ENCODE measurements at regions not wholly inside any gene's neighbourhood (a gene's known extent, or its start where the extent isn't known, plus 50 kb on each side); places are given as distances from the start of the nearest gene placed in this dataset.
A peak's percentile ranks its signal among the peaks of the same experiment; 100 is the strongest.

DNA sequence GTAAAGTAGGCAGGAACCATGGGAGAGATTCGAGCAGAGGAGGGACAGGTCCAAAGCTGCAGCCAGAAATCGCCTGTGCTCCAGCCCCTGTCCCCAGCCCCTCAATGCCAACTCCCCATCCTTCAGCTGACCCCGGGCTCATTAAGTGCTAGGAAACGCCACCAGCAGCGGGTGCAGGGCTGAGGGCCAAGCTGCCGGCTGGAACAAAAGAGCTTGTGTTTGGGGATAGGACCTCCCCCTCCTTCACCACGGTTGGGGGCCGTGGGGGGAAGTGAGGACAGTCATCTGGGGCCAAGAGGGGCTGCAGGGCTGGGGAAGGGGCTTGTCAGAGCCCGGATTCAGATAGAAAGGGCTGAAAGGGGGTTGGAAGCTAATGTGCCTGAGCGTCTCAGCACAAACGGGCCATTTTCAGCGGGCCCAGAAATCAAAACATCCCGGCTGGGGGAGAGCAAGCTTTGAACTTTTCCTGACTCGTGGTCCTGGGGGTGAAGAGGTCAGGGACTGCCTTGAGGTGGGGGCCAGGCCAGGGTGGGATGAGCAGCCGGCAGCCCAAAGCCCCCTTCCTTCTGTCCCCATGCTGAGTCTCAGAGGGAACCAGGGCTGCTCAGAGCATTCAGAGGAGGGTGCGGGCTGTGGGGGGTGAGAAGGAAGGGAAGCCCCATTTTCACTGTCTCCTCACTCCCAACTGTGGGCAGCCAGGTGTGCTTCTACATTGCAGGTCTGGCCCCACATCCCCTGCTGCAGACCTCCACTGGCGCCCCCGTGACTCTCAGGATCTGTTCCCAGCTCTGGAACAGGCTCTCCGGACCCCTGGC, 69.4 kb upstream of the DAB2IP start:
- ATAC-seq (peak; percentile 65), FAIRE-seq (no peak), DNase-seq (ENCODE audit: low spot score) (no peak)
- Histone ChIP-seq H2AFZ (ENCODE audit: low read length) (no peak overlapping the region), H3K4me2 (ENCODE audit: low read depth, low read length) (peak overlapping the region; percentile 83), H3K36me3 (replicated peaks in 1 of 2; ENCODE audit: control insufficient read depth in 1 of 2, insufficient read depth in 2 of 2, low read length in 2 of 2) (no peaks in the 10 kb centered on the region), H3K79me2 (ENCODE audit: insufficient read depth, low read length) (no peaks in the 10 kb centered on the region), H3K27me3 (ENCODE audit: control insufficient read depth in 1 of 2, insufficient read depth in 2 of 2, low read length in 2 of 2) (peaks cover 0 to 57% of the 10 kb centered on the region in 2 experiments; a peak in 4 of 5 replicates), H3K4me3 (replicated peaks in 1 of 3; ENCODE audit: insufficient read depth in 1 of 3, low read depth in 2 of 3, low read length in 3 of 3) (peak overlapping the region; percentile 22 to 67 (median 47)), H3K4me1 (ENCODE audit: insufficient read depth, low read length) (peaks cover 33% of the 10 kb centered on the region), H4K20me1 (ENCODE audit: insufficient read depth, low read length) (no peaks in the 10 kb centered on the region), H3K27ac (ENCODE audit: extremely low read length, insufficient read depth, low read length) (no peak overlapping the region), H3K9ac (ENCODE audit: insufficient read depth, low read depth, low read length) (peak overlapping the region; percentile 34; the same call in 1 of the 2 replicates), H3K9me3 (ENCODE audit: low read length) (no peaks in the 10 kb centered on the region)
- BruUV-seq (replicated peaks) = no TSS peak
- intact Hi-C loops (cut with micrococcal nuclease; ENCODE audit: unreplicated experiment) (no loop called here), in situ Hi-C loops (cut with HindIII; ENCODE audit: extremely low pct_ligation_motif_present, low pct_unique_long_range_greater_than_20kb) (no loop called here)
- CTCF ChIA-PET (ENCODE audit: low intra/inter-chr PET ratio, low total read pairs) = no interaction called here
- POLR2A ChIA-PET = no interaction called here
- WGBS (ENCODE audit: low lambda C conversion rate) = under 1% methylated on average over 14 of the region's 19 CpGs
- TF ChIP-seq NR2F6 (IDR thresholded peaks at IDR 0.05) = peak; percentile 58
- peak; percentile 45 for TF ChIP-seq NR2F6 (CRISPR knock-in tag; IDR thresholded peaks at IDR 0.05)
- no peak for TF ChIP-seq ZNF230 (CRISPR knock-in tag; IDR thresholded peaks at IDR 0.05)
- TF ChIP-seq PATZ1 (CRISPR knock-in tag; IDR thresholded peaks at IDR 0.05) = peak; percentile 79
- TF ChIP-seq TRIM24 (CRISPR knock-in tag; IDR thresholded peaks at IDR 0.05) = no peak
- no peak for TF ChIP-seq ZNF33A (CRISPR knock-in tag; IDR thresholded peaks at IDR 0.05; ENCODE audit: borderline replicate concordance)
- no peak for TF ChIP-seq ZNF775 (CRISPR knock-in tag; IDR thresholded peaks at IDR 0.05; ENCODE audit: borderline replicate concordance)
- TF ChIP-seq NKX3-1 (CRISPR knock-in tag; IDR thresholded peaks at IDR 0.05) = no peak
- TF ChIP-seq E2F2 (CRISPR knock-in tag; IDR thresholded peaks at IDR 0.05; ENCODE audit: borderline replicate concordance) = no peak
- no peak for TF ChIP-seq NFE2L2 (IDR thresholded peaks at IDR 0.05; ENCODE audit: low read length)
- no peak for TF ChIP-seq ZNF275 (CRISPR knock-in tag; IDR thresholded peaks at IDR 0.05; ENCODE audit: borderline replicate concordance)
- no peak for TF ChIP-seq ZFP82 (CRISPR knock-in tag; IDR thresholded peaks at IDR 0.05; ENCODE audit: borderline replicate concordance)
- no peak for TF ChIP-seq MXD1 (CRISPR knock-in tag; IDR thresholded peaks at IDR 0.05)
- no peak for TF ChIP-seq EP300 (IDR thresholded peaks at IDR 0.05; ENCODE audit: low read depth in 2 of 2, low read length in 2 of 2)
- no peak for TF ChIP-seq EP300 (CRISPR knock-in tag; IDR thresholded peaks at IDR 0.05; ENCODE audit: borderline replicate concordance)
- TF ChIP-seq DDIT3 (CRISPR knock-in tag; IDR thresholded peaks at IDR 0.05) = no peak
- TF ChIP-seq PRDM4 (CRISPR knock-in tag; IDR thresholded peaks at IDR 0.05; ENCODE audit: borderline replicate concordance) = no peak
